ENCODE measurements at regions not wholly inside any gene's neighbourhood (a gene's known extent, or its start where the extent isn't known, plus 50 kb on each side); places are given as distances from the start of the nearest gene placed in this dataset.

DNA sequence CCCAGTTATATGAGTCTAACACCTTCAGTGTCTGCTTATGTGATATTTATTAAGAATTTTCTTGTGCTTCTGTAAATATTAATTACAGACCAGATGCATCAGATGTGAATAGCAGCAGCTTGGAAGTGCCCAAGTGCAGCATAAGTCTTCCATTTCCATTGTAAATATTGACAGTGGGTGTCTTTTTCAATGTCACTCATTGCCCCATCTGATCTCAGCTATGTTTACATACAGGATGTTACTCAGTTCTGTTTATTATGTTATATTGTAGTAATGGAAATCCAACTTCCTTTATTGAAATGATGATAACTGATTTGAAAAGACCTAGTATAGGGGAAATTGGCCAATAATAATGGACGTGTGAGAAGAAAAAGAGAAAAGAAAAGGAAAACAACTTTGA lies 296.7 kb downstream of the SAMD5 start:
- DNase-seq (ENCODE audit: low read depth in 4 of 4, low spot score in 2 of 4) = no peak

- DNase-seq (ENCODE audit: low read depth in 4 of 4, low spot score in 2 of 4) = no peak
Measured at GRCh38 chr6:147806697-147807096, 298.2 kb downstream of the SAMD5 start.

- DNase-seq (ENCODE audit: low read depth in 4 of 4, low spot score in 2 of 4) = no peak
Measured at GRCh38 chr6:147808640-147809039, 300.1 kb downstream of the SAMD5 start.

GRCh38 chr6:147811913-147812629 lies 303.6 kb downstream of the SAMD5 start:
- DNase-seq (ENCODE audit: low read depth in 4 of 4, low spot score in 2 of 4) = no peak

- DNase-seq (ENCODE audit: low read depth in 4 of 4, low spot score in 2 of 4) = no peak
Measured at GRCh38 chr6:147817042-147817689, 308.7 kb downstream of the SAMD5 start.

GRCh38 chr6:147820520-147820919 lies 312.0 kb downstream of the SAMD5 start:
- no peak for DNase-seq (ENCODE audit: low read depth in 4 of 4, low spot score in 2 of 4)

GRCh38 chr6:147821295-147821897 lies 312.9 kb downstream of the SAMD5 start:
- DNase-seq (ENCODE audit: low read depth in 4 of 4, low spot score in 2 of 4) = no peak

- DNase-seq (ENCODE audit: low read depth in 4 of 4, low spot score in 2 of 4) = no peak
Measured at GRCh38 chr6:147823936-147824335, 315.4 kb downstream of the SAMD5 start.

GRCh38 chr6:147825848-147826247 lies 317.4 kb downstream of the SAMD5 start:
- DNase-seq (ENCODE audit: low read depth in 4 of 4, low spot score in 2 of 4) = no peak

DNA sequence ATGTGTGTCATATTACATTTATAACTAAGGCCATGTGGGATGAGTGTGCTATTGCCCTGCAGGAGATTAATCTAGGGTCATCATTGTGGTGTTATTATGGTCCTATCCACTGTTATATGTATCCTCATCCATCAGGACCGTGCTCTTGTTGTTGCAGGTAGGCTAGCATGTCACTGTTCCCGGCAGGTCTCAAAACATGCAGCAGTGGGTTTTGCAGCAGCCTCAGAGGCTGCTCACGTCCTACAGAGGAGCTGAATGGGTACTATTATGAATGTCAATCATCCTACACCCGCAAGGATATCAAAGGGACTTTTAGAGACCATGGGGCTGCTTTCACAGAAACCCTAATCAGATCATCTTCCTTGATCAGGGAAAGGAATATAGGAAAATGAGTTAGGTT lies 318.2 kb downstream of the SAMD5 start:
- no peak for DNase-seq (ENCODE audit: low read depth in 4 of 4, low spot score in 2 of 4)

GRCh38 chr6:147829418-147829817 lies 320.9 kb downstream of the SAMD5 start:
- DNase-seq (ENCODE audit: low read depth in 4 of 4, low spot score in 2 of 4) = no peak

- no peak for DNase-seq (ENCODE audit: low read depth in 4 of 4, low spot score in 2 of 4)
Measured at GRCh38 chr6:147829835-147830234, 321.3 kb downstream of the SAMD5 start.

GRCh38 chr6:147831356-147831755 lies 322.9 kb downstream of the SAMD5 start:
- DNase-seq (ENCODE audit: low read depth in 4 of 4, low spot score in 2 of 4) = no peak

GRCh38 chr6:147833607-147834006 lies 325.1 kb downstream of the SAMD5 start:
- no peak for DNase-seq (ENCODE audit: low read depth in 4 of 4, low spot score in 2 of 4)

GRCh38 chr6:147834084-147834776 lies 325.7 kb downstream of the SAMD5 start:
- no peak for DNase-seq (ENCODE audit: low read depth in 4 of 4, low spot score in 2 of 4)

DNA sequence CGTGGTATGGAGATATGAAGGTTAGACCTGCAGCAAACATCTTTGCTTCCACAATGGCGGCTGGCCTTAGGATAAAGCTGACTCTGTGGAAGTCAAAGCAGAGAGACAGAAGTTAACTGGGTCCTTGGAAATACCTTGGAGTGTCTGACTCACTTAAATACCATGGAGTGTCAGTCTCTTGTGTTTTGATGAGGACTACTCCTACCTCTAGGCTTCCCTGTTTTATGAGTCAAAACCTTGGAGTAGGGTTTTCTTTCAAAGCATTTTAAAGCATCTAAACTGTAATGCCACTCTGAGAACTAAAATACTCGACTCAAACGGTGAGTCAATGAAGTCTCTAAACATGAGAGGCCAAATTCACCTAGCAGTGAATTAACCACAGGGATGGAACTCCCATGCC lies 329.1 kb downstream of the SAMD5 start:
- DNase-seq (ENCODE audit: low read depth in 4 of 4, low spot score in 2 of 4) = no peak

GRCh38 chr6:147839708-147840610 lies 331.5 kb downstream of the SAMD5 start:
- DNase-seq (ENCODE audit: low read depth in 4 of 4, low spot score in 2 of 4) = no peak

GRCh38 chr6:147841547-147842148 lies 333.2 kb downstream of the SAMD5 start:
- DNase-seq (ENCODE audit: low read depth in 4 of 4, low spot score in 2 of 4) = no peak

DNA sequence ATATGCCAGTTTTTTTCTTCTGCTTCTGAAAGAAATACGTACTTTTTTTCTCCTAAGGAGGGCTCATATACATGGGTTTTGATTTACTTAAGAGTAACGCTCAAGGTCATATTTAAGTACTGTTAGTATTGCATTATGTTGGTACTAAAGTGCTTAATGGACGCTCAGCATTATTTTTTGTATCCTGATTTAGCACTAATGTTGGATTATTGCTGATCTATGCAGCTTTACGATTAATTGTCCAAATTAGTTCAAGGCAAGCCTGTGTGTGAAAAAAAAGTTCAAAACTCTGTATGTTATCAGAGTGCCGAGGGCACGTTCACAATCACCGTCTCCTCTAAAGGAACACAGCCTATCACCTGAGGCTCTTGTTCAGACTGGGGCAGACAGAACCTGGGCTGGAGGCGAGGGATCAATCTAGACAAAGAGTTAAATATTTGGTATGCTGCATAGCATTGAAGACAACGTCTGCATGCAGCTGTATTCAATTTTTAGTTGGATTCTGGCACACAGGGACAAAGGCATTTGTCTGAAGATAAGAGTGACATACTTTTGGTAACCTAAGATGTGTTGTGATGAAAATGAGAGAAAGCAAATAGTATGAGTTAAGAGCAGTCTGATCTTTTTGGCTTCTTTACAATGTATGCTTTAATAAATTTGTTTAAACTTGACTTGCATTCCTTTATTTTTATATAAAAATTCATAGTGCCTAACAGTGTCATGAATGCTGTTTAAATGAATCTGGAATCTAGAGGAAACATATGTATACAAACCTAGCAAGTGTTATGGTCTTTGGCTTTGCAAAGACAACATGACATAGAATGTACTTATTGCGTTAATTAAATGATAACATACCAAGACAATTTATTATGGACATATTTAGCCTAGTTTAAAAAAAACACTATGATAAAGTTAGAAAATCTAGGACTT lies 341.2 kb downstream of the SAMD5 start:
- DNase-seq (ENCODE audit: low read depth in 4 of 4, low spot score in 2 of 4) = no peak

All from left renal cortex interstitium (tissue), 4 donors.